Chondrocyte (in vitro differentiated cells): ENCODE measurements at regions not wholly inside any gene's neighbourhood (a gene's known extent, or its start where the extent isn't known, plus 50 kb on each side); places are given as distances from the start of the nearest gene placed in this dataset.

Experiments used
- DNase-seq: peaks from one replicate; pipeline ENCODE4 v3.0.0; 2021; ENCODE audit warnings: mixed read lengths, low spot score
- H3K27ac Mint-ChIP-seq: one replicate; pipeline ENCODE4 v1.8.0; 2021; ENCODE audit warnings: mild to moderate bottlenecking, moderate library complexity, mixed read lengths; ENCODE audit not compliant: unreplicated experiment
- H3K27me3 Mint-ChIP-seq: 2 replicates; pipeline ENCODE4 v1.8.0; 2021; ENCODE audit warnings: low read depth, mixed read lengths
- H3K36me3 Mint-ChIP-seq: 2 replicates; pipeline ENCODE4 v1.8.0; 2021; ENCODE audit warnings: low read depth, mixed read lengths
- H3K4me1 Mint-ChIP-seq: 2 replicates; pipeline ENCODE4 v1.8.0; 2021; ENCODE audit warnings: low read depth, mild to moderate bottlenecking, mixed read lengths
- H3K4me3 Mint-ChIP-seq: one replicate; pipeline ENCODE4 v1.8.0; 2021; ENCODE audit warnings: mild to moderate bottlenecking, moderate library complexity, mixed read lengths; ENCODE audit not compliant: unreplicated experiment
- H3K9me3 Mint-ChIP-seq: 2 replicates; pipeline ENCODE4 v1.8.0; 2021; ENCODE audit warnings: low read depth, mixed read lengths
- CTCF ChIP-seq: fragments of 200-600 bp; sonication (generic); IDR thresholded peaks from 2 replicates; pipeline ENCODE4 v1.5.0; 2021; ENCODE audit warnings: antibody characterized with exemption, mild to moderate bottlenecking, moderate library complexity

- Mint-ChIP-seq H3K27me3 (no peaks in the 10 kb centered on the region), H3K27ac (no peak overlapping the region), H3K9me3 (peaks cover 21% of the 10 kb centered on the region), H3K4me1 (peaks cover 10% of the 10 kb centered on the region), H3K36me3 (no peaks in the 10 kb centered on the region), H3K4me3 (no peak overlapping the region)
- no peak for TF ChIP-seq CTCF
- DNase-seq, result no peak
These were observed 1171.4 kb upstream of the ADGRL2 start for GRCh38 chr1:80629304-80629837.

GRCh38 chr1:80624682-80625081 is 1176.1 kb upstream of the ADGRL2 start:
- Mint-ChIP-seq H3K36me3 (no peaks in the 10 kb centered on the region), H3K4me1 (peaks cover 10% of the 10 kb centered on the region)
- no peak for TF ChIP-seq CTCF

GRCh38 chr1:80607064-80607463 is 1193.7 kb upstream of the ADGRL2 start:
- Mint-ChIP-seq H3K27ac (no peak overlapping the region), H3K4me3 (no peak overlapping the region), H3K36me3 (no peaks in the 10 kb centered on the region), H3K9me3 (no peaks in the 10 kb centered on the region), H3K27me3 (no peaks in the 10 kb centered on the region), H3K4me1 (no peaks in the 10 kb centered on the region)
- no peak for DNase-seq
- no peak for TF ChIP-seq CTCF

More at GRCh38 chr1:80624682-80625081, 1176.1 kb upstream of the ADGRL2 start:
- no peak for DNase-seq
- H3K27ac Mint-ChIP-seq, result no peak overlapping the region
- H3K27me3 Mint-ChIP-seq, result no peaks in the 10 kb centered on the region
- no peak overlapping the region for H3K4me3 Mint-ChIP-seq
- peaks cover 29% of the 10 kb centered on the region for H3K9me3 Mint-ChIP-seq

- no peaks in the 10 kb centered on the region for H3K27me3 Mint-ChIP-seq
- peaks cover 56% of the 10 kb centered on the region for H3K9me3 Mint-ChIP-seq
- H3K4me3 Mint-ChIP-seq, result no peak overlapping the region
- H3K36me3 Mint-ChIP-seq, result peaks cover 18% of the 10 kb centered on the region
- TF ChIP-seq CTCF, result no peak
- no peak overlapping the region for H3K27ac Mint-ChIP-seq
- DNase-seq, result no peak
- H3K4me1 Mint-ChIP-seq, result no peaks in the 10 kb centered on the region
These were observed 1206.7 kb upstream of the ADGRL2 start for GRCh38 chr1:80594013-80594412.

- Mint-ChIP-seq H3K9me3 (peaks cover 48% of the 10 kb centered on the region), H3K27me3 (no peaks in the 10 kb centered on the region)
These were observed 1207.5 kb upstream of the ADGRL2 start for GRCh38 chr1:80593197-80593596.

More at GRCh38 chr1:80593197-80593596, 1207.5 kb upstream of the ADGRL2 start:
- DNase-seq, result no peak
- no peak overlapping the region for H3K27ac Mint-ChIP-seq
- H3K4me1 Mint-ChIP-seq, result no peaks in the 10 kb centered on the region
- no peak overlapping the region for H3K4me3 Mint-ChIP-seq
- TF ChIP-seq CTCF, result no peak
- peaks cover 17% of the 10 kb centered on the region for H3K36me3 Mint-ChIP-seq
